ENCODE measurements at regions not wholly inside any gene's neighbourhood (a gene's known extent, or its start where the extent isn't known, plus 50 kb on each side); places are given as distances from the start of the nearest gene placed in this dataset.
"Not testable (repeated sequence)": the region's sequence is repeated elsewhere in the genome, so short reads cannot be mapped to it uniquely, and the experiment has no call there.

DNA sequence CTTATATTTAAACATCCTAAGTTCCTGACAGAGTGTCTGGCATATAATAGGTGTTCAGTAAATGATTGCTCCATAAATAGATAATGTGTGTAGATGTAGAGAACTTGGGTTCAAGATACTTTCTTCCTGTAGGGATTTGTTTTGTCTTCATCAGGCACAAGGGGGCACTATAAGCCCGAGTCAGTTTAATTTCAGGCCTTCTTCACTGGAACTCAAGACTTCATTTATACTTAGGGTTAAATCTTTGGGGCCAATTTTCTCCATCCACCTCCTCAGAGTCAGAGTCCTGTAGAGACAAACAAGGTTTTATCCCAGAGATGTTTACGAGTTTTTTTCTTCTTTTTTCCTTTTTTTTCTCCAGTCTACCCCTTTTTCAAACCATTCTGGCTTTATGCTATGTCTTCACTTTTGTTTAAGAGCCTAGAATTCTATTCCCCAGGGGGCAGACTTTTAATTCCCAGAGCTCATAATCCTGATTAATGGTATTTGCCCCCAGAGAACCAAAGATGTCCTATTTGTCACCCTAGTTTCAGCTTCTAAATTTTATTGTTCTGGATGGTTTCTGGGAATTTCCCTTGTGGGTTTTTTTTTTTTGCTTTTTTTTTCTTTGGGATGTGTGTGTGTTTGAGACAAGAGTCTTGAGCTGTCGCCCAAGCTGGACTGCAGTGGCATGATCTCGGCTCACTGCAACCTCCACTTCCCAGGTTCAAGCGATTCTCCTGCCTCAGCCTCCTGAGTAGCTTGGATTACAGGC, 88.4 kb downstream of the HFE start:
- peak; percentile 27 for DNase-seq

DNA sequence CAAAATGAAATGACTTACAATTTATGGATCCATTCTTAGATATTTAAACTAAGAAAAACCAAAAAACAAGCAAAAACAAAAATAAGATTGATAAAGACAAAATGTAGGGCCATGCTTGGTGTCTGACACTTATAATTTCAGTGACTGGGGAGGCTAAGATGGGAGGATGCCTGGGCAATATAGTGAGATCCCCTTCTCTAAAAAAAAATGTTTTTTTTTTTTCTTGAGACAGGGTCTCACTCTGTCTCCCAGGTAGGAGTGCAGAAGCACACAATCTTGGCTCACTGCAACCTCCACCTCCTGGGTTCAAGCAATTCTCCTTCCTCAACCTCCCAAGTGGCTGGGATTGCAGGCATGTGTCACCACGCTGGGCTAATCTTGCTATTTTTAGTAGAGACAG, 92.4 kb downstream of the HFE start:
- no peak for DNase-seq

GRCh38 chr6:26180346-26180745, 93.1 kb downstream of the HFE start:
- no peak for DNase-seq

DNA sequence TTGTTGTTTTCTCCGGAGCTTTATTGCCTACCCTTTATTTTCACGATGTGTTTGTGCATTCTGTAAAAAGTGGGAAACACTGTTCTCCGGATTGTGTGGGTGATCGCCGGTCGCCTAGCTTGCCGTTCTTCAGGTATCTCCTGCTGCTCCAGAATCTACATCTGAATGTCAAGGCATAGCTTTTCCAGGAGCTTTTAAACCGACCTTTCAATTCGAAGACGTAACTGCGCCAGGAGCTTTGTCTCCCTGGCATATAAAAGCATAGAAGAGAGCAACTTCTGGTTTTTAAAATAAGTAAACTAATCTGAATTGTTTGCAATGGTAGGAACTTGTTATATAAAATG, 96.0 kb downstream of the HFE start:
- DNase-seq: no peak

- DNase-seq: peak; percentile 67
These were observed 96.5 kb downstream of the HFE start for GRCh38 chr6:26183581-26184366.

GRCh38 chr6:26184367-26184891, 97.2 kb downstream of the HFE start:
- DNase-seq: no peak

- no peak for DNase-seq
These were observed 97.8 kb downstream of the HFE start for GRCh38 chr6:26185004-26185403.

DNA sequence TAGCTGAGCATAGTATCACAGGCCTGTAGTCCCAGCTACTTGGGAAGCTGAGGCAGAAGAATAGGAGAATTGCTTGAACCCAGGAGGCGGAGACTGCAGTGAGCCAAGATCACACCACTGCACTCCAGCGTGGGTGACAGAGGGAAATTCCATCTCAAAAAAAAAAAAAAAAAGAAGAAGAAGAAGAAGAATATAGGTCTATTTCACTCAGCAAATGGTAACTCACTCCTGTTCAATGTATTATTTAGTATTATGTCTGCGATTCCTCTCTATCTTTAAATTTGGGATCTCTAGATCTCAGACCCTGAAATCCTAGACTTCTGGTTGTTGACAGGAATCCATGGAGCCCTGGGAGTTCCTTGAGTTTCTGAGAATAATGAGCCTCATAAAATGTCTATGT, 98.6 kb downstream of the HFE start:
- no peak for DNase-seq

- DNase-seq: no peak
These were observed 99.4 kb downstream of the HFE start for GRCh38 chr6:26186652-26187051.

- DNase-seq: no peak
These were observed 100.1 kb downstream of the HFE start for GRCh38 chr6:26187292-26187691.

DNA sequence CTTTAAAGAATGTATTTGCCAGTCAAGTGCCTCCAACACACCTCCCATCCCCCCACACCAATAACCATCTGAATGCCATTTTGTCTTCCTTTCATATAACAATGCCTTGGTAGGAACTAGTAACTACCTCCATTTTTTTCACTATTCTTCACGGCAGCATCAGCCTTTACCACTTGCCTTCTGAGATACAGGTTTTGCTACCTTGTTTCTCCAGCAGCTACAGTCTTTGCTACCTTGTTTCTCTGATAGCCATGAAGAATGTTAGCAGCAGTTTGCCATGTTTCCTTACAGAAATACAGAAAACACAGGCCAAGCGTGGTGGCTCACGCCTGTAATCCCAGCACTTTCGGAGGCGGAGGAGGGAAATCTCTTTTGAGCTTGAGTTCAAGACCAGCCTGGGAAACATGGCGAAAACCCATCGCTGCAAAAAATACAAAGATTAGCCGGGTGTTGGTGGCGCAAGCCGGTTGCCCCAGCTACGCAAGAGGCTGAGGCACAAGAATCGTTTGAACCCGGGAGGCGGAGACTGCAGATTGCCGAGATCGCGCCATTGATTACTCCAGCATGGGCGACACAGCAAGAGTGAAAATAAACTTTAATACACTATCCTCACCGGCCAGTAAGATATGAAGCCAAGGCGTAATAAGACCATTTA, 100.9 kb downstream of the HFE start:
- peak; percentile 14 for DNase-seq

GRCh38 chr6:26191512-26191911, 104.3 kb downstream of the HFE start:
- not testable (repeated sequence) for DNase-seq

GRCh38 chr6:26193467-26194328, 106.5 kb downstream of the HFE start:
- DNase-seq: no peak

DNA sequence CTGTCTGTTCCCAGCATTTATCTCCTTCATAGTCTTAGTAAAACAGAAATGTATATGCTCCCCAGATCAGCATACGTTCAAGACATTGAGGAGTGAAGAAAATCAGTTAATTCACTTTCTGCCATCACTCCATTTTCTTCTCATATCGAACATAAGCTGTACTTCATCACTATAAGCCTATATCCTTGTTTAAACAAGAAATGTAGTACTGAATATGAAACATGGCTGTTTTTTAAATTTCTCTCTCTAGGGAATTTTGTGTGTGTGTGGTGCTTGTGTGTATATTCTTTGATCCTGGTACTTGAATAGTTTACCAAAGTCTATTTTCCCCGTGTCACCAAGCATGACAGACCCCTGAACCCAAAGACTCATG, 107.1 kb downstream of the HFE start:
- no peak for DNase-seq

DNA sequence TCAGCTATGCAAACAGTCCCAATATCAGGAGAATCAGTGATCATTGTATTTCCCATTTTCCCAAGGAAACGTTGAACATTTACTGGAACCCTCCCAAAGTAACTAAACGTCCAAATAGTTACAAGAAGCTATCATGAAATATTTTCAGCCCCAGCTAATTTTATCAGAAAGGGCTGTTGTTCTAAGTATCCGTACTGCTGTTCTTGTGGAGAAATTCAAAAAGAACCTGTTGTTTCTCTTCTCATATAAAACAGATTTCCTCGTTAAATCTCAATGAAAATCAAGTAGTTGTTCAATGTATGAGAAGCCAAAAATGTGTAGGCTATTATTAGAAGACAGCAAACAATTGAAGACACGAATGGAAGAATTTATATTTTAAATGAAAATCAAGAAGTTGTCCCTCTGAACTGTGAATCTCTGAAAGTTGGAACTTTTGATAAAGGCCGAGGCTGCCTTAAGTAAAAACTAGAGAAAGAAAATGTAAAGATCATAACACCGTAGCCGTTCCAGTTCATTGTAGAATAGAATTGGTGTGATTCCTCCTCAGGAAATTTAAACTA, 107.7 kb downstream of the HFE start:
- no peak for DNase-seq

GRCh38 chr6:26195376-26195923, 108.2 kb downstream of the HFE start:
- peak; percentile 77 for DNase-seq

GRCh38 chr6:26195924-26196845, 109.0 kb downstream of the HFE start:
- no peak for DNase-seq

DNA sequence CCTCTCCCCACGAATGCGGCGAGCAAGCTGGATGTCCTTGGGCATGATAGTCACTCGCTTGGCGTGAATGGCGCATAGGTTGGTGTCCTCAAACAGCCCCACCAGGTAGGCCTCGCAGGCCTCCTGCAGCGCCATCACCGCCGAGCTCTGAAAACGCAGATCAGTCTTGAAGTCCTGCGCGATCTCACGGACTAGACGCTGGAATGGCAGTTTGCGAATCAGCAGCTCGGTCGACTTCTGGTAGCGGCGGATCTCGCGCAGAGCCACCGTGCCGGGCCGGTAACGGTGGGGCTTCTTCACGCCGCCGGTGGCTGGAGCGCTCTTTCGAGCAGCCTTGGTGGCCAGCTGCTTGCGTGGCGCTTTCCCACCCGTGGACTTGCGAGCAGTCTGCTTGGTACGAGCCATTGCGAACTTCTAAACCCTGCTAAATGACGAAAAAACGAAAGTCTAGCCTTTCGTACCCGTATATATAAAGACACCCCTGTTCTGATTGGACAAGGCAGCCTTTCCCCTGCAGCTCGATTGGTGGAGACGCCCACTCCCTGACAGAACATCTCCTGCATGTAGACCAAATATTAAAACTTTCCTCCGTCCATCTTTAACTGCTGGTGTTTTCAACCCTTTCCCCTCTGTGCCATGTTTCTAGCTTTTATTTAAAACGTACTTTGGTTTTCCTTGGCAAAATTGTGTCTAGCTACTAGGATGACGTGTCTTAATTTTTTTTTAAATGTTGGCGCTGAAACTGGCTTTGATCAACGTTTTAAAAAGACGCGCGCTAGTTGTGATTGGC, 109.8 kb downstream of the HFE start:
- peak; percentile 73 for DNase-seq

GRCh38 chr6:26197636-26197932, 110.4 kb downstream of the HFE start:
- DNase-seq: no peak
